GM21529 (cell line): ENCODE measurements at regions not wholly inside any gene's neighbourhood (a gene's known extent, or its start where the extent isn't known, plus 50 kb on each side); places are given as distances from the start of the nearest gene placed in this dataset.
"Not testable (repeated sequence)": the region's sequence is repeated elsewhere in the genome, so short reads cannot be mapped to it uniquely, and the experiment has no call there.

Source experiments
- ATAC-seq: cut with Tn5 transposase; IDR thresholded peaks from one replicate; pipeline ENCODE4 v1.9.1; 2021; ENCODE audit not compliant: unreplicated experiment

DNA sequence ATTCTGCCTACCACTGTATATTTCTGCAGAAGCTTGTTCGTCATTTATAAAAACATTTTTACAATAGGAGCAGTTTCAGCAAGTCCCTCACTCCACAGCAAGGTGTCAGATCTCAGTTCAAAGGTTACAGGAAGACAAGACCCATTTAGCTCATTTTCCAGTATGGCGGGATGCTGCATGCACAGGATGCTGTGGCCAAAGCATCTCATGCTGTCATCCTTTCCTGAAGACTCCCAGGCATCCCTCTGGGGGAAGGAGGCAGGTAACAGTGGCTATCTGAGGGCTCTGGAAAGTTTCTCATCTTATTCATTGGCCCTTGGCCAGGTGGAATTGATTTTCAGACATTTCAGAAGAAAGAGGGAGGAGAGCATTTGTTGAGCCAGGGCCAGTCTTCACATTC lies 539.3 kb upstream of the CDH5 start:
- ATAC-seq, result no peak

DNA sequence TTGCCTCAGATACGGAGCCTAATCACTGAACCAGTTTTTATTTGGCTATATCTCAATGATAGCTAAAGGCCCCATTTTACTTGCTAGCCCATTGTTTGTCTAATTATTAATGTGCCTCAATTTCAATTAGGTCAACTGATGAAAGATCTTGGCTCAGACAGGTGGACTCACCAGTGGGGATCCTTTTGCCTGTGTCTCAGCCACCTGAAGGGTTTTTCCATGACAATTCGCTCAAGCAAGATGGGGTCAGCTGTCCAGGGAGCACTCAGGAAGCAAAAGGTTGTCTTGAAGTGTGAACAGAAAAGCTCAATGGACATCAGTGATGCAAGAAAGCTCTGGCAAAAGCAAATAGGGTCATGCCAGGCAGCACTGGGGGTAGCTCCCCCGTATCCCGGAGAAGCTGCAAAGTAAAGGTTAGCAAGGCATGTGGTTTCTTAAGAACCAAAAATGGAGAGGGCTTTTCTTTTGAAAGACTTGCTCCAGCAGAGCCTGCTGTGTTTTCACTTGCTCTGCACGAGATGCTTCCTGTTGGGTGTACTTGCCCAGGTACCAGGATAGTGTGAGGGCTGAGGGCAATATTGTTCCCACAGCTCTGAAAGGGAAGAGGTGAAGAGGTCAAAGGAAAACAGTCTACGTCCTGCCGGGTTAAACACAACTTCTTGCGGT lies 541.2 kb upstream of the CDH5 start:
- ATAC-seq, result no peak

DNA sequence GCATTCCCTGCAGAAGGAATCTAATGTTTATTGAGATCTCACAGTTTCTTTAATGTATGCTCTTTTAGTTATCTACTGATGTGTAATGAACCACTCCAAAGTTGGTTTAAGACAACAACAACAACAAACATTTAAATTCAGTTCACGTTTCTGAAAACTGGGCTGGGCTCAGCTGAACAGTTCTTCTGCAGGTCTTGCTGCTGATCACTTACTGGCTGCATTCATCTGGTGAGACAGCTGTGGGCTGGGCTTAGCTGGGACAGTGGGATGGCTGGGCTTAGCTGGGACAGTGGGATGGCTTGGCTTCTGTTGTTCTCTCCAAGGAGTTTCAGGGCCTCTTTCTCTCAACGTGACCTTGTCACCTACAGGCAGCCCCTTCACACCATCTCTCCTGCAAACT lies 544.3 kb upstream of the CDH5 start:
- no peak for ATAC-seq

DNA sequence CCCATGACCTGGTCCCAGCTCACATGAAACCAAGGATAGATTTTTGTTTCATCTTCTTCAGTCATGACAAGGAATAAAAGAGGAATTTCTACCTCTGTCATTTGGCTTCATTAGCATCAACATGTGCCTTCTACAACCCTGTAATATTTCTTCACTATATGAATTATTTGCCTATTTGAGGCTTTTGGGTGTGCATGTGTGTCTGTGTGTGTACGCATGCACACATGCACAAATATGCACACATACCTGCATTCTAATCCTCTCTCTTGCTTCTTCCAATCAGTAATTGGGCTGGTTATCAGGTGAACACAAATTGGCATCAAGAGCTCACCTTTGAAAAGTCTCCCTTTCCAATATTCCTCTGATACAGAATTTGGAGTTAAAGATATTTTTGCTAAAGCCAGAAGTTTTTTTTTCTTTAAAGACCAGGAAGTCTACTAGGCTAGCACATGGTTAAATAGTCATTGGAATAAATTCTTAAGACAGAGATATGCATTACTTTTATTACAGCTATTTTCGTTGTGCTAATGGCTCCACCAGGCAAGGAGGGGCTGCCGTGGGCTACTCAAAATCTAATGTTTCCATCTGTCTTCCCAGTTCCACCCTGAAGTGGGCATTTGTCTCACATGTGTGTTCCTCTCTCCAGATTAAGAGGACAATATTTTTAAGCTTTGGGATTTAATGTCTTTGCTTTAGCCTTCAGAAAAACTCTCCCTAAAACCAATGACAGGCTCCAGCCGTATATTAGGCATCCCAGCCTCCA lies 547.2 kb upstream of the CDH5 start:
- ATAC-seq, result no peak

DNA sequence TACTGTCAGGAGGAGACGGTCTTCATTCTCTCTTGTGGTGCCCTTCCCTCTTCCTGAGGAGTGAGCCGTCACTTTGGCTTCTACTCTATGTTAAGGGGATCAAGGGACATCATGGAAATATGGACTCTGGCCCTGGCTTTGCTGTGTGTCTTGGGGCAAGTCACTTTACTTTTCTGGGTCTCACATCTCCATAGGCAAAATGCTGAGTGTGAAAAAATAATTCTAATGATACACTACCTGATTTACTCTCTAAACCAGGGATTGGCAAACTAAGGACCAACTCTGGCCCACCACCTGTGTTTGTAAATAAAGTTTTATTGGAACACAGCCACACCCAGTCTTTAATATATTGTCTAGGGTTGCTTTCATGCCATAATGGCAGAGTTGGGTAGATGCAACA lies 548.7 kb upstream of the CDH5 start:
- no peak for ATAC-seq

DNA sequence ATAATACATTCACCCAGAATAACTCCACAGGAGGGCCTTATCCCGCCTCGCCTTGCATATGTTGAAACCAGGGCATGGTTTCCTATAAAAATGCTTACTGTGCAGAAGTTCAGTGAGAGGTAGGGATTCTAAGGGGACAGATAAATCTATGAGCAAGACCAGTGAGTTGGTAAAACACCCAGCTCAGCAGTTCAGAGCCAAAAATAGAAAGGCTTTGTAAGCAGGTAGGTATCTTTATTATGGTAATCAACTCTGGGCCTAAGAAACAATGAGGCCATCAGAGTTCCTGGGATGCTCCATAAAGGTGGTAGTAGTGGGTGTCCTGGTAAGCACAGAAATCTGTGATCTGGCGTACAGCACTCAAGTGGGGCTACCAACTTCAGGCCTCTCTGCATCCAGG lies 549.4 kb upstream of the CDH5 start:
- no peak for ATAC-seq

DNA sequence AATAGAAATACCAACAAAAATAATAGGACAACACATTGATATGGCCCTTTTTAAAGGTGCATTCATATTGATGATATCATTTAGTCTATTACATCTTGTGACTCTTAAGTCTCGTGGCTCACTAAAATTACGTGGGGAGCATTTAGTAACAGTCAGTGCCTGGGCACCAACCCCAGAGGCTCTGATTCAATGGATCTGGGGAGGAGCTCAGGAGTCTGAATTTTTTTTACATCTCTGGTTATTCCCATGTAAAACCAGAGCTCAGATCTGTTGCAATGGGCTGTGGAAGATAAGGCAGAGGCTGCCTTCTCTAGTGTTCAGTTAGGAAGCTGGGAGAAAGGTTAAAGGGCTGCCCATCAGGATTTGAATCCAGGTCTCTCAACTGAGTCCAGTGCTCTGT lies 549.9 kb upstream of the CDH5 start:
- ATAC-seq, result no peak

DNA sequence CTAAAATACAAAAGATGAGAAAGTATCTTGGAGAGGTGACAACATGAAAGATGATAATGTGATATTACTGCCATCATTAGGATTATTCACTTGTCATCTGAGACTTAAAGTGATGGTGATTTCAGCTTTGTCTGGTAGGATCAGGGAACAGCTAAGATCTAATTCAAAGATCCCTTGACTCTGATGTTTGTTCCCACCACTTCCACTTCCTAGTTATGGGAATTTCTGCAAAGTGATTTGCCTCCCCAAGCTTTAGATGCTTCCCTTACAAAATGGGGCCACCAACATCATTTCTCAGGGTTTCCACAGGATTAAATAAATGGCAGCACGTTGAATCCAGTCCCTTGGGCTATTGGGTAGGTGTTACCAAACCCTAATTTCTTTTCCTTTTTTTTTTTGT lies 550.8 kb upstream of the CDH5 start:
- ATAC-seq, result no peak

DNA sequence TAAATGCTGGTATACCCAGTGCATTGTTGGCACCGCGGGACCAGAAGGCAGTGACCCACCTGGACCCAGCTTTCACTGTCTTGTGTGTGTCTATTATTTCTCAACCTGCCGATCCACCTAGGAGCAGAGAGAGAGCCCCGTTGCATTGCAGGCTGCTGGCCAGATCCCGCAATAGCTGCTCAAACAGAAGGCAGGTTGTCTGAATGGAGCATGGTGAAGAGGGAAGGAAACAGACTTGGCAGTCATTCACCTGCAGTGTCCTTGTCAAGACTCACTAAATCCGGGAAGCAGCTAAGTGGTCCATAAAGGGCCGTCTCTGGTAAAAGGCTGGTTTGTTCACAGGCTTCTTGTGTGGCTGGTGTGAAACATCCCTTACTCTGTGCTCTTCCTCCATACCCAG lies 552.6 kb upstream of the CDH5 start:
- not testable (repeated sequence) for ATAC-seq

DNA sequence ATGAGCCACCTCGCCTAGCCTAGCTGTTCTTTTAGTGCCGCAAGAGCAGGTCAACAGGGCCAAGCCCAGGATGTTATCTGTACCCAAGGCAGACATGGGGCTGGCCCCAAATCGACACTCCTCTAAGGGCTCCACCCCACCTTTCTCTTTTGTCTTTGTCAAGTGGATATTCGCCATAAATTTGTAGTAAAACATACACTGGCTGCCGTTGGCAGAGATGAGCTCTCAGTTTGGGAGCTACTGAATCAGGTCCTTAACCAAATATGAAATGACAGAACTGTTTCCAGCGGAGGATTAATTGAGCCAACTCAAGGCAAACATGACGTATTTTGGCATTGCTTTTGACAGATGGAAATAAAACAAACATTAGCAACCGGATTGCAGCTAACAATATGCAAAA lies 556.9 kb upstream of the CDH5 start:
- ATAC-seq, result no peak

DNA sequence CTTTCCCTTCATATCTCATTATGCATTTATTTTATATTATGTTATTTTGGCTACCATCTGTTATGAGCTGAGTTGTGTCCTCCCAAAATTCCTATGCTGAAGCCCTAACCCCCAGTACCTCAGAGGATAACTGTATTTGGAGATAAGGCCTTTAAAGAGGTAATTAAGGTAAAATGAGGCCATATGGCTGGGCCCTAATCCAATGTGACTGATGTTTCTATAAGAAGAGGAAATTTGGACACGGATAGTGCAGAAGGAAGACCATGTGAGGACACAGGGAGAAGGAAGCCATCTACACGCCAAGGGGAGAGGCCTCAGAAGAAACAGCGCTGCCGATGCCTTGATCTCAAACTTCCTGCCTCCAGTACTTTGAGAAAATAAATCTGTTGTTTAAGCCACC lies 557.7 kb upstream of the CDH5 start:
- no peak for ATAC-seq

DNA sequence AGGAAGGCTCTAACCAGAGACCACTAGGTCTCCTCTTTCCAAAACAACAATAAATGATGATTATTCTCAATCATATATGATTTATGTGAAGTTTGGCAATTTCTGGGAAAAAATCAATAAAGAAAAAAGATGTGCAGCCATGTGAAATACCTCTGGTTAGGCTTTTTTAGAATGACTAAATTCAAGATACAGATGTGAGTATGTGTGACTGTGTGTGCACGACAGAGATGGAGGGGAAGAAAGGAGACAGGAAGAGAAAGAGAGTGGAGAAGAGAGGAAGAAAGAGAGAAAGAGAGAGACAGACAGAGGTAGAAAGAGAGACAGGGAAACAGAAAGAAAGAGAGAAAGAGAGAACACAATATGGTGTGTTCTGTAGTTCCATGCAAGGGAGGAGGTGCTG lies 558.6 kb upstream of the CDH5 start:
- ATAC-seq, result no peak

DNA sequence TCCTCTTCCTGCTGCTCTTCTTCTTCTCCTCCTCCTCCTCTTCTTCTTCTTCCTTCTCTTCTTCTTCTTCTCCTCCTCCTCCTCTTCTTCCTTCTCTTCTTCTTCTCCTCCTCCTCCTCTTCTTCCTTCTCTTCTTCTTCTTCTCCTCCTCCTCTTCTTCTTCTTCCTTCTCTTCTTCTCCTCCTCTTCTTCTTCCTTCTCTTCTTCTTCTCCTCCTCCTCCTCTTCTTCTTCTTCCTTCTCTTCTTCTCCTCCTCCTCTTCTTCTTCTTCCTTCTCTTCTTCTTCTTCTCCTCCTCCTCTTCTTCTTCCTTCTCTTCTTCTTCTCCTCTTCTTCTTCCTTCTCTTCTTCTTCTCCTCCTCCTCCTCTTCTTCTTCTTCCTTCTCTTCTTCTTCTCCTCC lies 560.8 kb upstream of the CDH5 start:
- ATAC-seq, result not testable (repeated sequence)

DNA sequence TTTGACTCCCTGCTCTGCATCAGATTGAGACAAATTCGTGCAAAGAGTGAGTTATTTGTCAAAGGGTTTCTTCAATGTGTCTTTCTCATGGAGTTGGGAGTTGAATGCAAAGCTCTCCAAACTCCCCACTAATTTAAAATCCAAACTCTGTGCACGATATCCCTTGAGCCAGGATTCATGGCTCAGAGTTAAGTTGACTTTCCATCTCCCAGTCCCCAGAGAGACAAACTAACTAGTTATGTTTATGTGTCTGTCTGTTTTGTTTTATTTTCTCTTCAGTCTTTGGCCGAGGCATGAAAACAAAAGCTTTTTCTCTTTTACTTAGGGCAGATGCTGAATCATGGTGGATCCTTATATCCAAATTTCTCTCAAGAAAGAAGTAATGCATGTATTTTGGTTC lies 570.0 kb upstream of the CDH5 start:
- ATAC-seq, result no peak

DNA sequence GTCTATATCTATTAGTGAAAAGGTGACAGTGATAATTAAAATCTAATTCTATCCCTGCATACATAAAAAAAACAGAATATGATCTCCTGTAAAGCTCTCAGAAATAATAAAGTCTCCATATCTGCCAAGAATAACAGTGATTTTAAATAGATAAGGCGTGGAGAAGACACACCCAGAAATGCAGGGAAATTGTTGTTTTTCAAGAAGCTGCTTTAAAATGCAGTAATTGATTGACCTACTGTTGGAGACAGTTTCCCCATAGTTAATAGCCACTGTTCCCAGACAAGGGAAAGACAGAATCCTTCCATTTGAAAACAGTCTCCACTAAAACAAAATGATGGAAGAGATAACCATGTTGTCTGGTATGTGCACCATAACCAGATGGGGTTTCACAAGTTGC lies 571.5 kb upstream of the CDH5 start:
- ATAC-seq, result no peak

DNA sequence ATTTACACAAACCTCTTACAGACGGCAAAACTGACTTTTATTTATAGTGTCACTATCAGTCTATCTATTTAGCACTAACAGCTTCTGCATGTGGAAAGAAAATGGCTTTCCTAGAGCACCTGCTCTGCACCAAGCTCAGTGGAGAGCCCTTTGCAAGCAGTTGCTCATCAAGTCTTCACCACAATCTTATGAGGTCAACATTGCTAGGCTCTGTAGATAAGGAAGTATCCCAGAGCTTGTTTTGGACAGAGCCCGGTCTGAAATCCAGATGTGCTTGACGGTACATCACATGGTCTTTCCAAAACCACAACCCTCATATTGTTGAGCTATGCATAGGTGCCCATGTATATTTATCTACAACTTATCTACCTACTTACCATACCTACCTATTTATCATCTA lies 572.7 kb upstream of the CDH5 start:
- ATAC-seq, result no peak

DNA sequence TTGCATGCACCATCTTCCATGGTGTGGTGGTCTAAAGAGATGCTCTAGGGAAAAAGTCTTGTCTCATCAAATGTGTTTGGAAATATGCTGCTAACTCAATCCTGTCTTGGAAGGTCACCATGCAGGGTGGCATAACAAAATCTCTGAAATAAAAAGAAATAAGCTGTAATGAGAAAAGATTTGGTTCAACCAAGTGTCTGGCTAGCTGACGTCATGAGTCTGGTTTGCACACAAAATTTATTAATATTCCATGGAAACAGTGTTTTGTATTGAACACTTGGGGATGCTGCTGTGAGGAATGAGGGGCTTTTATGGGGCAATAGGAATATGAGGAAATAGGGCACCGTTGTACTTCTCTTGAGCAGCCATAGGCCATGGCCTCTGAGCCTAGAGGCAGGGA lies 575.7 kb upstream of the CDH5 start:
- ATAC-seq, result no peak

DNA sequence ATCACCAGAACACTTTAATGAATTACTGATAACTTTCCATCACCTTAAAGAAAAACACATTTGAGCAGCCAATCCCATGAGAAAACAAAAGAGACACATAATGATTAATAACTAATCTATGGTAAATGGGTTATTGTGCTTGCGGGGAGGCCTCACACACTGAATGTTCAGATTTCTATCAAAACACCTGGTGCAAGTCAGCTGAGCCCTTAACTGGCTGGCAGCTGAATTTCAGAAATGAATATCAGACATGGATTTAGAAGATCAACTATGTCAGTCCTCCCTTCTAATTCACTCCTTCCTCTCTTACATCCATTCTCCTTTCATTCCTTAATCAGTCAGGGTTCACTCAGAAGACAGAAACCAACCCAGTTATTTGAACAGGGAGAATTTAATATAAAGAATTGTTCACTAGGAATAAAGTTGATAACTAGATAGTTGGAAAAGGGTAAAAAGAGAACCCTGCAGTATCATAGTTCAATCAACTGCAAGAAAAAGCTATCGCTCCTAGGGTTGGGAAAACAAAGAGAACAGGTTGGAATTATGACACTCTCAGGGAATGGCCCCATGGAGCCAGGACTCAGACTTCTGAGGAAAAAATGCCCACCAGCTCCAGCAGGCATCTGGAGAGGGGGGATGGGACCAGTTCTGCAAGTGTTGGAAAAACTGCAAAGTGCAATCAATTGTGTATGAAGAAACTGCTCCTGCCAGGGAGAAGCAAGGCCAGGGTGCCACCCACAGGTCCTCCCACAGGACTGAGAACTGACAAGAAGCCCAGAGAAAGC lies 577.1 kb upstream of the CDH5 start:
- no peak for ATAC-seq

DNA sequence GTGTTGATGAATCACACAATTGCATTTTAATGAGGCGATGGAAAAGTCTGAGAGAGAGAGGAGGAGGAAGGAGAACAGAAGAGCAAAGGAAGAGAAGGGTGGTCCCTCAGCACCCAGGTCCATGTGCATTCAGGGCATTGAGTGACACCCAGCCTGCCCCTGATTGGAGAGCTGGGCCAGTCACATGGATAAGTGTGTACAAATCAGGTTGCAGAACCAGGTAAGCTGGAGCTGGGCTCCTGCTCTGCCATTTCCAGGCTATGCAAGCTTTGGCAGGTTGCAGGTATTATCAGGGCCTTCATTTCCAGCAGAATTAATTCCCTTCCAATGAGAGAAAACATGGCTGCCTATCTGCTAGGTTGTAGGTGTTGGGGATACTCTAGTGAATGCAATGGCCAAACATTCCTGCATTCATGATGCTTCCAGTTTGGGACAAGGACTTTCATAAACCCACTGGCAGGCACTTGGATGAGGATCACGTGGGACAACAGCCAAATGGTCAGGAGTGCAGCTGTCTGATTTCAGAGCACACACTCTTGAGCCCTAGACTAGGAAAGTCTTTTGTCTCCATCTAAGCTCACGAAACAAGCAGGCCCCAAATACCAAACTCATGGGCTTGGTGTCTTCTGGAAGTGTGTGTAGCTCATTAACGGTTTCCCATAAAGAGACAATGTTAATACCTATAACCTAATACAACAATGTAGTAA lies 577.9 kb upstream of the CDH5 start:
- ATAC-seq, result no peak

DNA sequence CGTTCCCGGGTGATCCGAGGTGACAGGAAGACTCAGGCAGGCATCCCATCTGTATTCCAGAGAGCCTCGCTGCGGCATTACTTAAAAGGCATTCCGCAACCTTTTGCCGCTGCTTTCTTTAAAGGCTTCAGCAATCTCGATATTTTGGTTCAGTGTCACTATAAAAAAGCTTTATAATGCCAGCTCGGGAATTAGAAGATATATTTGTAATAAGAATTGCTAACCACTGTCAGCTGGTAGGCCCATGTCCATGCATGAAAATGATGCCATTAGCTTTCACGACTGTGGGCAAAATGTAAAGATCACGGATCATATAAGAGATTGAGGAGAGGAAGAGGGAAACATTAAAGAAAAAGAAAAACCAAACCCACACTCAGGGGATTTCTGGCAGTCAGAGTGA lies 578.6 kb upstream of the CDH5 start:
- ATAC-seq, result no peak

DNA sequence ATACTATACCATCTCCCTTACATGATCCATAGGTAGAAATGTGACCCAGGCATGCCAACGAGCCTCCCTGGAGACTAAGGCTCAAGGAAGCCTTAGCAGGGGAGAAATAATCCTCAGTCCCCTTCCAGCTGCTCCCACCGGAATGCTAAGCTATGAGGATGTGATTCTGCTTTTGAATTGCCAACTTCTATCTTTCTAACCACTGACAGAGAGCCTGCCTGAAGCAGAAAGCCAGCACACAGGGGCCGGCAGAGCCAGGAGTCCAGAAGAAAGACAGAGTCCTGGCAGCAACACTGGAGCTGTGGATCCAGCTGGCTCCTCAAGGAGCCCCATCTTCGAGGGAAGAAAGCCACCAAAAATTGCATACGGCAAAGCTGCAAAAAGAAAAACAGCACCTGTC lies 579.6 kb upstream of the CDH5 start:
- no peak for ATAC-seq
